Activated CD8-positive, alpha-beta T cell treated with anti-CD3 and anti-CD28 coated beads for 36 hours (primary cell): ENCODE measurements at regions not wholly inside any gene's neighbourhood (a gene's known extent, or its start where the extent isn't known, plus 50 kb on each side); places are given as distances from the start of the nearest gene placed in this dataset.

Experiments
- ATAC-seq: fragments of 200-7000 bp; cut with Tn5 transposase; one replicate; pipeline ENCODE4 v1.10.0; 2021; ENCODE audit warnings: mild to moderate bottlenecking, moderate library complexity
- CTCF ChIA-PET: fragments of 350-600 bp; sonication (Branson Sonifier 250); formaldehyde crosslinking; loops from one replicate; lab custom pipeline; 2021; ENCODE audit warnings: antibody characterized with exemption; lab: Charles Lee
- POLR2A ChIA-PET: fragments of 350-600 bp; sonication (Branson Sonifier 250); formaldehyde crosslinking; loops from one replicate; lab custom pipeline; 2021; ENCODE audit warnings: antibody characterized with exemption; lab: Charles Lee
- DNase-seq: peaks from one replicate; pipeline ENCODE4 v3.0.0-alpha.2; 2020
- H3K27ac Mint-ChIP-seq: one replicate; pipeline ENCODE4 v1.8.0; 2021; ENCODE audit warnings: mild to moderate bottlenecking, mixed read lengths
- H3K27me3 Mint-ChIP-seq: one replicate; pipeline ENCODE4 v1.8.0; 2021; ENCODE audit warnings: mixed read lengths
- H3K36me3 Mint-ChIP-seq: one replicate; pipeline ENCODE4 v1.8.0; 2021; ENCODE audit warnings: low read depth, mixed read lengths
- H3K4me1 Mint-ChIP-seq: one replicate; pipeline ENCODE4 v1.8.0; 2021; ENCODE audit warnings: low read depth, mixed read lengths
- H3K4me3 Mint-ChIP-seq: one replicate; pipeline ENCODE4 v1.8.0; 2021; ENCODE audit warnings: mild to moderate bottlenecking, moderate library complexity, mixed read lengths
- H3K9me3 Mint-ChIP-seq: one replicate; pipeline ENCODE4 v1.8.0; 2021; ENCODE audit warnings: mixed read lengths
- intact Hi-C: fragments of 100-400 bp; cut with micrococcal nuclease; formaldehyde crosslinking; loops from one replicate; pipeline ENCODE4 v1.10.0; 2022
- TF ChIP-seq, protein P1 (sequence below): fragments of 200-600 bp; IDR thresholded peaks from one replicate; pipeline ENCODE4 v1.8.0; 2022; ENCODE audit warnings: antibody characterized with exemption, mild to moderate bottlenecking

DNA sequence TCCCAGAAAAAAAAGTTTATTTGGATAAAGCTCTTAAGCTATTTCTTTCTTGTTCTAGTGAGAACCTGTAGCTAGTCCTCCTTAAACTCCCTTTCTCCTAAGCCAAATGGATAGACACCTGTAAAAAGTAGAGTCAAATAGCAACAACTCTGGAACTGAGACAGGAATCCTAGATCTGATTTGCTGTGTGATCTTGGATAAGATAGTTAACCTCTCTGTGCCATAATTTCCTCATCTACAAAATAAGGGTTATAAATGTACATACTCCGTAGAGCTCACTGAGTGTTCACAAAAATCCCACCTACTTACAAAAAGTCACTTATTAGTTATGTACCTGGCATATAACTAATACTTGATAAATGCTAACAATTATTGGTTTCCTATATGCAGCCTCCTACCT, 270.3 kb downstream of the ABCC12 start:
- Mint-ChIP-seq H3K27me3 (peaks cover 10% of the 10 kb centered on the region), H3K27ac (no peak overlapping the region), H3K9me3 (no peaks in the 10 kb centered on the region), H3K4me3 (no peak overlapping the region), H3K4me1 (no peaks in the 10 kb centered on the region), H3K36me3 (no peaks in the 10 kb centered on the region)
- intact Hi-C loops: no loop called here
- DNase-seq: no peak
- TF ChIP-seq, protein P1, sequence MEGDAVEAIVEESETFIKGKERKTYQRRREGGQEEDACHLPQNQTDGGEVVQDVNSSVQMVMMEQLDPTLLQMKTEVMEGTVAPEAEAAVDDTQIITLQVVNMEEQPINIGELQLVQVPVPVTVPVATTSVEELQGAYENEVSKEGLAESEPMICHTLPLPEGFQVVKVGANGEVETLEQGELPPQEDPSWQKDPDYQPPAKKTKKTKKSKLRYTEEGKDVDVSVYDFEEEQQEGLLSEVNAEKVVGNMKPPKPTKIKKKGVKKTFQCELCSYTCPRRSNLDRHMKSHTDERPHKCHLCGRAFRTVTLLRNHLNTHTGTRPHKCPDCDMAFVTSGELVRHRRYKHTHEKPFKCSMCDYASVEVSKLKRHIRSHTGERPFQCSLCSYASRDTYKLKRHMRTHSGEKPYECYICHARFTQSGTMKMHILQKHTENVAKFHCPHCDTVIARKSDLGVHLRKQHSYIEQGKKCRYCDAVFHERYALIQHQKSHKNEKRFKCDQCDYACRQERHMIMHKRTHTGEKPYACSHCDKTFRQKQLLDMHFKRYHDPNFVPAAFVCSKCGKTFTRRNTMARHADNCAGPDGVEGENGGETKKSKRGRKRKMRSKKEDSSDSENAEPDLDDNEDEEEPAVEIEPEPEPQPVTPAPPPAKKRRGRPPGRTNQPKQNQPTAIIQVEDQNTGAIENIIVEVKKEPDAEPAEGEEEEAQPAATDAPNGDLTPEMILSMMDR: no peak
- no peak for ATAC-seq
- CTCF ChIA-PET: no interaction called here
- POLR2A ChIA-PET: no interaction called here

DNA sequence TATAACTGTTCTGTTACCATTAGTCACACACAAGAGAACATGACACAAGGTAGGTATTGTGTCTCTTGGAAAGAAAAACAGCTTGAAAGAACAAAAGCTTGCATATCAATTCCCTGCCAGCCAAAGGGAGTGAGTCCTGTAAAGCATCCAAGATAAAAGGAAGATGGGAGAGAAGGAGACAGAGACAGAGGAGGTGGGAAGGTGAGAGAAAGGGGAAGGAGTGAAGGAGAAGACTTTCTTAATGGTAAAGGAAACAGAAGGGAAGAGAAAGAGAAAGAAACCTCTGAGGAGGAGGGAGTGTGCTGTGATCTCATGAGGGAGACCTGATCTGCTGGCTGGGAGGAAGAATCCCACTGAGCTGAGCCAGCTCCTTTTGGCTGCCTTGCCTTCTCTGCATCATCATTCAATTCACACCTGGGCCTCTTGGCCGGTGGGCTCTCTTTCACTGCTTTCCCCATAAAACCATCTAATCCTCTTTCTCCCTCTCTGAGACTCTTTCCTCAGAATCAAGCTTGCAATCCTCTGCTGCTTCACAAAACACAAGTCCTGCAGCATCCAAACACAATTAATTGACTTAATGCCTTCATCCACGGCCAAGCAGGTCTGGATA, 271.6 kb downstream of the ABCC12 start:
- POLR2A ChIA-PET: interaction anchor here (0.6 kb wide), 1 partner anchor 182 kb away, joined by 3 read pairs; no protein-coding TSS in a partner anchor
- TF ChIP-seq, protein P1: no peak
- DNase-seq (no peak), ATAC-seq (no peak)
- no peaks in the 10 kb centered on the region for H3K9me3 Mint-ChIP-seq
- H3K27ac Mint-ChIP-seq: no peak overlapping the region
- intact Hi-C loops: no loop called here
- H3K36me3 Mint-ChIP-seq: no peaks in the 10 kb centered on the region
- H3K4me3 Mint-ChIP-seq: no peak overlapping the region
- H3K27me3 Mint-ChIP-seq: peaks cover 8% of the 10 kb centered on the region
- CTCF ChIA-PET: interaction anchor here (1.1 kb wide), 1 partner anchor 9 kb away, joined by 3 read pairs; no protein-coding TSS in a partner anchor
- no peaks in the 10 kb centered on the region for H3K4me1 Mint-ChIP-seq

DNA sequence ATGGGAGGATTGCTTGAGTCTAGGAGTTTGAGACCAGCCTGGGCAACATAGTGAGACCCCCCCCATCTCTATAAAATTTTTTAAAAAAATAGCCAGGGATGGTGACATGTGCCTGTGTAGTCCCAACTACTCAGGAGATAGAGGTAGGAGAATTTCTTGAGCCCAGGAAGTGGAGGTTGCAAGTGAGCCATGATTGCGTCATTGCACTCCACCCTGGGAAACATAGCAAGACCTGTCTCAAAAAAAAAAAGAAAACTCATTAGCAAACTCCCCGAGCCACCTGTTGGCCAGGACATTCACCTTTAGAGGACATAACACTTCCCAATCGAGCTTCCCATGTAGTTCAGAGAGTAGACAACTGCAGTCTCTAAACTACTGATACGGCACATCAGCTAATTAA, 274.2 kb downstream of the ABCC12 start:
- Mint-ChIP-seq H3K27me3 (peaks cover 4% of the 10 kb centered on the region), H3K4me1 (no peaks in the 10 kb centered on the region), H3K36me3 (no peaks in the 10 kb centered on the region), H3K4me3 (no peak overlapping the region), H3K9me3 (no peaks in the 10 kb centered on the region), H3K27ac (no peak overlapping the region)
- intact Hi-C loops: no loop called here
- ChIA-PET CTCF (no interaction called here), POLR2A (no interaction called here)
- TF ChIP-seq, protein P1: no peak
- ATAC-seq (no peak), DNase-seq (no peak)

DNA sequence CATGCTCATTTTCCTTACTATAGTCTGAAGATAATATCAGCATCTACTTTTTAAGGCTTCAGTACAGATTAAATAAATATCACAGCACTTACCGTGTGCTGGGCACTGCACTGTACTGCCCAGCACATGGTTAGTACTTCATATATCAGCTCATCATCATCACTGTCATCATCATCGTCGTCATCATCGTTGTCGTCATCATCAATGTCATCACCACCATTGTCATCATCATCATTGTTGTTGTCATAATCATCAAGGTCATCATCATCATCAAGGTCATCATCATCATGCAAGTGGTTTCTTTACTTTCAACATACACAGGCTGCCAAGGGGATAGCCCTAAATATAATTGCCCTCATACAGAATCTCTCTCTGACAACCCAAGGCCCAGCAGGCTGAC, 275.1 kb downstream of the ABCC12 start:
- Mint-ChIP-seq H3K9me3 (no peaks in the 10 kb centered on the region), H3K4me3 (no peak overlapping the region), H3K36me3 (no peaks in the 10 kb centered on the region), H3K27ac (no peak overlapping the region), H3K27me3 (peaks cover 2% of the 10 kb centered on the region), H3K4me1 (no peaks in the 10 kb centered on the region)
- no peak for DNase-seq
- ChIA-PET CTCF (no interaction called here), POLR2A (no interaction called here)
- intact Hi-C loops: no loop called here
- TF ChIP-seq, protein P1: no peak
- ATAC-seq: no peak

DNA sequence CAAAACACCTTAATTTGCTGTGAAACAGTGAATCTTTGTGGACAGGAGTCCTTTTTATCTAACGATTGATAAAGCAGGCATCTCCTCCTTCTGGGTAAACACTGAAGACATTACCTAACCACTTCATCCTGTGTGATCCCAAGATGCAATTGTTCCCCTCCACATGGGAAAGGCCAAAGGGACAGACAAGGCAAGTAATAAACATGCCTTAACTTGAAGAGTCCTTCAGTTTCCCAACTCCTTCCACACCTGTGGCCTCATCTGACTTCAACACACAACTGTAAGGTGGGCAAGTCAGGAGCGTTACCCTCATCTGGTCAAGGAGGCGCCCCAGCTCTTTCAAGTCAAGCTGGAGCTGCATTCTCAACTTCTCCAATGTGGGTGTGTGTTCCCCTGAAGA, 278.6 kb downstream of the ABCC12 start:
- TF ChIP-seq, protein P1: no peak
- no peak for ATAC-seq
- POLR2A ChIA-PET: no interaction called here
- H3K36me3 Mint-ChIP-seq: no peaks in the 10 kb centered on the region
- no peak overlapping the region for H3K4me3 Mint-ChIP-seq
- H3K27me3 Mint-ChIP-seq: no peaks in the 10 kb centered on the region
- CTCF ChIA-PET: no interaction called here
- H3K27ac Mint-ChIP-seq: no peak overlapping the region
- no peaks in the 10 kb centered on the region for H3K4me1 Mint-ChIP-seq
- intact Hi-C loops: no loop called here
- no peak for DNase-seq
- no peaks in the 10 kb centered on the region for H3K9me3 Mint-ChIP-seq
